ENCODE measurements at regions not wholly inside any gene's neighbourhood (a gene's known extent, or its start where the extent isn't known, plus 50 kb on each side); places are given as distances from the start of the nearest gene placed in this dataset.

- TF ChIP-seq CTCF (IDR thresholded peaks at IDR 0.05) (no peak), REST (IDR thresholded peaks at IDR 0.05; ENCODE audit: insufficient read depth in 1 of 2, low read depth in 2 of 2, low read length in 1 of 2) (no peak), TCF7L2 (IDR thresholded peaks at IDR 0.05; ENCODE audit: low read depth, low read length) (no peak)
Measured at GRCh38 chr19:20307127-20307526, 140.1 kb downstream of the ZNF486 start.
